Spleen (tissue), 7 donors: ENCODE measurements at regions not wholly inside any gene's neighbourhood (a gene's known extent, or its start where the extent isn't known, plus 50 kb on each side); places are given as distances from the start of the nearest gene placed in this dataset.

Source experiments
- CTCF ChIP-seq, 11 experiments: fragments of 200-600 bp in 7 of 11; fragments of 450-650 bp in 4 of 11; sonication (generic) in 4 of 11; IDR thresholded peaks in 8 of 11; conservative IDR thresholded peaks in 3 of 11; 1 replicate in 7 of 11; 2 replicates in 4 of 11; pipeline versions ENCODE4 v1.4.0 to v1.8.0; 2016 to 2021; ENCODE audit warnings: antibody characterized with exemption in 11 of 11, inconsistent platforms in 4 of 11, mild to moderate bottlenecking in 1 of 11
- POLR2A ChIP-seq, 3 donors: fragments of 450-650 bp; IDR thresholded peaks; one replicate each; pipeline ENCODE4 v1.5.1; 2017; ENCODE audit warnings: antibody characterized with exemption in 3 of 3, mild to moderate bottlenecking in 1 of 3
- POLR2AphosphoS5 ChIP-seq, 3 donors: sonication (generic); formaldehyde crosslinking; IDR thresholded peaks; one replicate each; pipeline ENCODE4 v1.5.1; 2017; ENCODE audit warnings: antibody characterized with exemption in 3 of 3
- donor health status: DM: no; HTN: no; CAD: no; lungs with moderate emphysema.
- donor health status: DM: no; HTN: no; CAD: no.
- donor health status: DM: no; HTN: no; CAD: no.

DNA sequence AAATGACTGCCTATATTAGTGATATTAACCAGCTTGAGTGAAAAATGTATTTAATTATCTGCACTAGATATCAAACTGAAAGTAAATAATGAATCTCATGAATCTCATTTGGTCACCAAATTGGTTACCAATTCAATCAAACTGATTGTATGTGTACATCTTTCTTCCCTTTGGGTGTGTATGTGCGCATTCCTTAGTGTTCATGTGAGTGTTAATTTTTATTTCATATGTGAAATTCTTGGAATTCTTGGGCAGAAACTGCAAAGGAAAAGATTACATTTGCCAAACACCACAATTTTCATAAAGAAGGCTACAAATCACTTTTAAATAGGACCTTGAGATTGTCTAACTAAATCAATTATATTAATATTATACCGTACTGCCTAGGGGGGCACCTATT is 648.4 kb upstream of the MARCKS start:
- TF ChIP-seq POLR2A (IDR thresholded peaks at IDR 0.05) = no peak
- TF ChIP-seq POLR2AphosphoS5 (IDR thresholded peaks at IDR 0.05) = no peak
- no peak for TF ChIP-seq CTCF (IDR thresholded peaks at IDR 0.05 in 8 of 11, conservative IDR thresholded peaks at IDR 0.05 in 3 of 11)
